Fibroblast of the conjunctiva (primary cell): ENCODE measurements at regions not wholly inside any gene's neighbourhood (a gene's known extent, or its start where the extent isn't known, plus 50 kb on each side); places are given as distances from the start of the nearest gene placed in this dataset.
A peak's percentile ranks its signal among the peaks of the same experiment; 100 is the strongest.
"Not testable (repeated sequence)": the region's sequence is repeated elsewhere in the genome, so short reads cannot be mapped to it uniquely, and the experiment has no call there.

Experiments used
- DNase-seq: peaks from one replicate; pipeline ENCODE4 v3.0.0-alpha.2; 2010; ENCODE audit warnings: low read depth

DNA sequence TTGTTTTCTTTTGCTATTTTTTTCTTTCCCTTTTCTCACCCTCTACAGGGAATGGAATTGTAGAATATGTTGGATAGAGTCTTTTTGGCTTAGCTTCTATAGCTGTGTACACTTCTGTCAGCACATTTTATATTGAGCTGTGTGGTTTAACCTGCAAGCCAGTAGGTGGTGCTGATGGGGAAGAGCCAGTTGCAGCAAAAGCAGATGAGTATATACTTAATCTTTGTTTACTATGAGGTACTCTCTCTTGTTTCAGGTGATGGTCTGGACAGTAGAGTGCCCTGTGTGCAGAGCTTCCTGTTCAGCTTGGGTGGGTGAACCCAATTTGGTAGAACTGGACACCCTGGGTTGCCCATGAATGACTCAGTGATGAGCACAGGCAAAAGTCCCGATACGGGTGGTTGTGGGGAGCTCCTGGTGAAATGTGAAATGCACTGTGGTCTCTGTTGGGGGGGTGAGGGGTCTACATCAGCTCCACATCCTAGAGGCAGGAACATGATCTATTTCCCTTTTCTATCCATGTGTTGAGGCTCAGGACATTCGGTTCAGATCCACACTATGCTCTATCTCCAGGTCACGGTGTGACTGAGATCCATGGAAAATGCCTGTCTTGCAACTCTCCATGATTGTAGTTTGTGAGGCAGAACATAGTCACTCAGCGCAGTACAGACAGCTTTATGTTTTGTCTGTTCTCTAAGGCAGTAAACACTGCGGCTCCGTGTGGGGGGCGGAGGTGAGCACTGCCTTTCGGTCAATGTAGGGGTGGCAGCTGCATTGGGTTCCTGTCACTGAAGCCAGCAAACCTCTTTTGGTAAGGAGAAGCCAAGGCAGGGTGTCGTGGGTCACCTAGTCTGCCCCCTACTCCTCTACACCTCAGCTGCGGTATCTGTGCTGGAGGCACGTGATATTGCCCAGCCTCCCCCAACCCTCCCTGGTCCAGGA, 353.2 kb downstream of the PRR16 start:
- peak; percentile 29 for DNase-seq

DNA sequence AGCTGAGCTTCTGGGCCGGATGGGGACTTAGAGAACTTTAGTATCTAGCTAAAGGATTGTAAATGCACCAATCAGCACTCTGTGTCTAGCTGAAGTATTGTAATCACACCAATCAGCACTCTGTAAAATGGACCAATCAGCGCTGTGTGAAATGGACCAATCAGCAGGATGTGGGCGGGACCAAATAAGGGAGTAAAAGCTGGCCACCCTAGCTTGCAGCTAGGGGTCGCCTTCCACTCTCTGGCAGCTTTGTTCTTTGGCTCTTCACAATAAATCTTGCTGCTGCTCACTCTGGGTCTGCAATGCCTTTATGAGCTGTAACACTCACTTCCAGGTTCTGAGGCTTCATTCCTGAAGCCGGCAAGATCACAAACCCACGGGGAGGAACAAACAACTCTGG, 354.0 kb downstream of the PRR16 start:
- DNase-seq = no peak

DNA sequence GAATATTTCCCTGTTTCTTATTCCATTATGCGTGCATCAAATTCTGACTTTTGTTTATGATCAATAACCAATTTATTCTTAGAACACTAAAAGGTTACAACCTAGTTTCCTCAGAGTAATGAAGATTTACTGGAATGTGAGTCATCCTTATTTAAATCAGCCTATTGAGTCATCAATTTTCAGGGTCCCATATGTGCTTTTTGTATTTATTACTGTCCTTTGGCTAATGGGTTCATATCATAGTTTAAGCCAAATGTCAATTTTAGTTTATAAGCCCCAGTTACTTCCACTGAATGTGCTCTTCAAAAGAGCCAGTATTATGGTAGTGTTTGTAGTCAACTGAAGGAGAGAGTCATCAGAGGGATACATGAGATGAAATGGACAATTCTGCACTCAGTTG, 359.2 kb downstream of the PRR16 start:
- DNase-seq = no peak

DNA sequence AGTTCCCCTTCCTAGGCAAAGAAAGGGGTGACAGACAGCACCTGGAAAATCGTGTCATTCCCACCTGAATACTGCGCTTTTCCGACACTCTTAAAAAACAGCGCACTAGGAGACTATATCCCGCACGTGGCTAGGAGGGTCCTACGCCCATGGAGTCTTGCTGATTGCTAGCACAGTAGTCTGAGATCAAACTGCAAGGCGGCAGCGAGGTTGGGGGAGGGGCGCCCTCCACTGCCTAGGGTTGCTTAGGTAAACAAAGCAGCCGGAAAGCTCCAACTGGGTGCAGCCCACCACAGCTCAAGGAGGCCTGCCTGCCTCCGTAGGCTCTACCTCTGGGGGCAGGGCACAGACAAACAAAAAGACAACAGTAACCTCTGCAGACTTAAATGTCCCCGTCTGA, 367.5 kb downstream of the PRR16 start:
- not testable (repeated sequence) for DNase-seq

DNA sequence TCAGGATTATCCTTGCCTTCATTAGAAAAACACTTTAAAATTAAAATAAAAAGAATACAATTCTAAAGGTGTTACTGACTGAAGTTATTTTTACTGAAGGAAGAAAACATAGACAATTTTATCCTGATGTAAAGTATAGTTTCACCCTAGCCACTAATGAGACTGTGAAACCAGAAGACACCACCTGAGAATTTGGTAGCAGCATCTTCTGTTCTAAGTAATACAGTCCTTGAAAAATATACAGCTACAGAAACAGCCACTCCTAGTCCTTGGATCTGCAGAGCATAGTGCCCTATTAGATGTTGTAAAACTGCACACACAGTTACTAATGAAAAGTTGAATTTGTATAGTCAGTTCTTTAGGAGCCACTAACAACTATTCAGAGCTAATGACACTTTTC, 377.7 kb downstream of the PRR16 start:
- no peak for DNase-seq

DNA sequence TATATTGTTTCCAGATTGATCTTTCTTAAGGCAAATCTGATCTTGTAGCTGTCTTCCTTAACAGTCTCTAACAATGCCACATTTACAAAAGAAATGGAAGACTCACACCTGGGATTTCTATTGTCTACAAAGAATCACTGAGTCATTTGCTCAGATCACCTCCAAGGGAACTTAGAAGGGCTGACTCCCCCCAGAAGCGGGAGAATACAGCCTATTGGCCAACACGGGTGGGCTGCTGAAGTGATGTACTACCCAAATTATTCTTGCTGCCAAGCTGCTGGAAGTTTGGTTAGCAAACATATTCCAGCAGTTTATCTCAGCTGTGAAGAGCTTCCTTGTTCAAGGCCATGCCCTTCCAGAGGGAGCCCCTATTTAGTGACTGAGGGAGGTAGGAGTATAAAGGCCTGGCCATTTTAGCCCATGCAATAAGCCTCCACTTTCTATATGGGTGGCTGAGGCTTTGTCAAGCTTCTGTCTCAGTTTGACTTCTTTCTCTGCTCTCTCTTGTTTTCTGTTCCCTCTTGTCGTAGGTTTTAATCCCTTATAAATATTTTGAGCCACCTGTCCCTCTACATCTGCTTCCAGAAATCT, 379.4 kb downstream of the PRR16 start:
- no peak for DNase-seq

DNA sequence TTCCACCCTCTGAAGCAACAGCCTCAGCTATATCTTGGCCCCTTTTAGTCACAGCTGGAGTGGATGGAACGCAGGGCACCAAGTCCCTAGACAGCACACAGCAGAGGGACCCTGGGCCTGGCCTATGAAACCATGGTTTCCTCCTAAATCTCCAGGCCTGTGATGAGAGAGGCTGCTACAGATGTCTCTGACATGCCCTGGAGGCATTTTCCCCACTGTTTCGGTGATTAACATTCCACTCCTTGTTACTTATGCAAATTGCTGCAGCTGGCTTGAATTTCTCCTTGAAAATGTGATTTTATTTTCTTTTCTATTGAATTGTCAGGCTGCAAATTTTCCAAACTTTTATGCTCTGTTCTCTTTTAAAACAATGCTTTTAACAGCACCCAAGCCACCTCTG, 384.8 kb downstream of the PRR16 start:
- no peak for DNase-seq

DNA sequence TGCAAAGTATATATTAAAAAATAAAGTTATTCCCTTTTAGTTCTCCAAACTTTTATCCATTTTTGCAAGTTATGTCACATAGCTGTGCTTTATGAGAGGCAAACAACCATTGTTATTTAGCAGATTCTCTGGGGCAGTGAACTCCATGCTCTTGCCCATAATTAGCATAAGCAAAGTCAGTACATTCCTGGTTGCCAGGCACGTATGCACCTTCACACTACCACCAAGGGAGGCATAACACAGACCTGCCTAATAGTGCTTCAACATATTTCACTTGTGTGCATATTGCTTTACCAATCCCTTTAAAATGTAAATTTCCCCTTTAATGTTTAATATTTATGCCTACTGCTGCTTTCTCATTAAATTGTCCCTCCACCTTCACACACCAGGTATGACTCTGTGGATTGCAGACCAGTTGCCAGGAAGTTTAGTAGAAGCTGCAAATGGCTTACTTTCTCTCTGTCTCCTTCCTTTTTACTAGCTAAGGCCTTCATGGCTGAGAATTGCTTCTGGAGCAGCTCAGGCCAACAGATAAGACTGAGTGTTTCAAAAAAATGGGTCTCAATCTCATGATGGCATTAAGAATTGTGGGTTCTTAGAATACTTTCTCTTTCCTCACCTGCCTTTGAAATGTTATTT, 388.2 kb downstream of the PRR16 start:
- DNase-seq = no peak

DNA sequence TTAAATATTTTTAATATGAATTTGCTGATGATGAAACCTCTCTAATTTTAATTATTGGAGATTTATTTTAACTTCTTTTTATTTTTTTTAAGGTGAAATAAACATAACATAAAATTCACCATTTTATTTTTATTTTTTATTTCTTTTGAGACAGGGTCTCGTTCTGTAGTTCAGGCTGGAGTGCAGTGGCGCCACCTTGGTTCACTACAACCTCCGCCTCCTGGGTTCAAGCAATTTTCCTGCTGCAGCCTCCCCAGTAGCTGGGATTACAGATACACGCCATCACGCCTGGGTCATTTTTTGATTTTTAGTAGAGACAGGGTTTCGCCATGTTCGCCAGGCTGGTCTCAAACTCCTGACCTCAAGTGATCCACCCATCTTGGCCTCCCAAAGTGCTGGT, 402.9 kb downstream of the PRR16 start:
- DNase-seq = no peak

DNA sequence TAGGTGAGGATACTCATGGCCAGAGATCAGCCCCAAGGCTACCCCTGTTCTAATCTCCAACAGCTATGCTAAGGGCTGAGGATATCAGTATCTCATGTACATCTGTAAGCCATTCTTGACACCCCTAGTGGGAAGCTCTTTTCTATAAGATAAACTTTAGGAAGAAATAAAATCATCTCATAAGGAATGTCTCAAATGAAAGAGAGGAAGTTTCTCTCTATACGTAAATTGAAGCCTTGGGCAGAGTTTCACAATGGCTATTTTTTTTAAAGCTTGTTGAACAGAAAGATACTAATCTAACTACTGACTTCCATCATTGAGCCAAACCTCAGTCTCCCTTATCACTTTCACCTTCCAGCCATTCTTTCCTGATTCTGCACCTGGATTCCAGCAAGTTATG, 405.7 kb downstream of the PRR16 start:
- DNase-seq = no peak

DNA sequence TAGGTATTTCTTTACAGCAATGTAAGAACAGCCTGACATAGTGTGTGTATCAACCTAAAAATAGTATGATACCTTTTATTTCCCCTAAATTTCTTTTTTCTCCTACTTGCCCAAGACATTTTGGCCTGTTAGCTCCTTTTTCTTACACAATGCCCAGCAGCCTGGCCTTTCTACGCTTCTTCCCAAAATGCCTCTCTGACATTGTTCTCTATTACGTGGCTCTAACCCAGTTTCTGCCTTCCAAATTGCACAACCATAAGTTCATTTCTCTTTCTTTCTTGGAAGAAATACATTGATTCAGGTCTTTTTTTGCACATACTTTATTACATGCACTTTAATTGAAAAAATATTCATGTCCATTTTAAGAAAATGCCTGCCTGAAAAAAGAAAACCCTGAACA, 408.2 kb downstream of the PRR16 start:
- peak; percentile 5 for DNase-seq

DNA sequence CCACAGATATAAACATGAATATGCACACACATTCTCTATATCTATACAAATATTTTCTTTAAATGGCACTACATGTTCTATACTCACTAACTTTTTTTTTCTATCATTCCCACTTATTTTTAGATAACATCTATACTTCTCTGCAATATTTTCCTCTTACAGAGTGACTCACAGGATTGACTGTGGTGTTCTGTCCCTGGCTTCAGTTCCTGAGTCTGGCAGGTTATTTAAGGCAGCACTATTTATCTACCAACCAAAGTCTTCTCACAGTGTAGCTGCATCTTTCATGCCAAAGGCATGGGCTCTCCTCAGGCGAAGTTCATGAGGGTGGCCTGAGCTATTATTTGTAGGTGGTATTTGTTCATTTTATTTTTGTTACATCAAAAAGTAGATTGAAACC, 409.0 kb downstream of the PRR16 start:
- no peak for DNase-seq

DNA sequence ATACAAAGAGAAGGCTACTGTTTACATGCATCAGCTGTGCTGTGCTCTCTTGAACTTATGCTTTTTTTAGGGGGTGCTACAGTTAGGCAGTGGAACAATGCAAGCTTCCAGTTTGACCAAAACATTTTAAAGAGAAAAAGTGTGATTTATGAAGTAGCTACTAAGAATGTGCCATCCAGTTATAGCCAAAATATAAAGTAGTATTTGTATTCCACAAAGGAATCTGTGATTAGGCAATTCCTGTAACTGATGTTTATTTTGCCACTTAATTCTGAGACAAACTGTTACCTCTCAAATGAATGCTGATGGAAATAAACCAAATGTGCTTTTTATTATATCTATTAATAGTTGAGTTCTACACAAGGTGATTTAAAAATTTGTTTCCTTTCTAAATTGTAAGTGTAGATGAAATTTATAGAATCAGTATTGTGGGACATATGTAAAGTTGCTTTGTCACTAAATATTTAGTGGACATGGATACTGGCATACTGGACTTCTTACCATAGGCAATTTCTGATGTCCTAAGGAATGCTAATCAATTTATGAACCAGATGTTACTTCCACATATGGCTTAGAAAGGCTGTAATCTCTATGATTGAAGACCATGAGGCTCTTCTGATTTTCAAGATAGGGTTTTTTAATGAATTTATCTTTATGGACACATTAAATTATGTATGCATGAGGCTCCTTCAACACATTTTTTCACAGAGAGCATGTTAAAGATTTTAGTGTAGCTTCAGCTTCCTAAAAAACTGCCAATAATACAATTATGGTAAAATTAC, 410.2 kb downstream of the PRR16 start:
- DNase-seq = no peak

DNA sequence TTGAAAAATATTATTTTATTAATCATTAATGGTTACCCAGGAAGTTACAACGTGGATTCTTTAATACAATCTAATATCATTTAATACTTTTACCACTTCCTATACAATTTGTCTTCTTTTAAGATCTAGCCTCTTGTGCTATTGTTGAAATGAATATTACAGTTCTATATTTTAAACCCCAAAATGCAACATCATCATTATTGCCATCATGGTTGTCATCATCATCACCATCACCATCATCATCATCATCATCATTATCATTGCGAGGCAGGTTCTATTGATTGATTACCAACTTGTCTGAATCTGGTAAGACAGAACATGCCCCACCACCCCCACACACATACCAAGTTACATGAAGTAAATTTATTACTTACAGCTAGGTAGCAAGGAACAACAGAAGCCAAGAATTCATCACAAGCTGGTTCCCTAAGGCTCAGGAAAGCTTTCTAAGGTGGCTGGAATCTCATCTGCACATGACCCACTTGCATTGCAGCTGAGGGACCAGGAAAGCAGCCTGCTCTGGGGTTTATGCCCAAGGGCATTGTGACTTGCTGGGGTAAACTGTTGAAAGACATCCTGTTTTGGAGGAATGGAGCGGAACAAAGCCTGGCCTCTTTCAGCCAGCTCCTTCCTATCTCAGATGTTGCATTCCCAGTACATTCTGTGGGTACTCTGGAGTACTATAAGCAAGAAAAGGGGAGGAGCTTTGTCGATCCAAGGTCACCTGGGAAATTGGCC, 418.1 kb downstream of the PRR16 start:
- no peak for DNase-seq

DNA sequence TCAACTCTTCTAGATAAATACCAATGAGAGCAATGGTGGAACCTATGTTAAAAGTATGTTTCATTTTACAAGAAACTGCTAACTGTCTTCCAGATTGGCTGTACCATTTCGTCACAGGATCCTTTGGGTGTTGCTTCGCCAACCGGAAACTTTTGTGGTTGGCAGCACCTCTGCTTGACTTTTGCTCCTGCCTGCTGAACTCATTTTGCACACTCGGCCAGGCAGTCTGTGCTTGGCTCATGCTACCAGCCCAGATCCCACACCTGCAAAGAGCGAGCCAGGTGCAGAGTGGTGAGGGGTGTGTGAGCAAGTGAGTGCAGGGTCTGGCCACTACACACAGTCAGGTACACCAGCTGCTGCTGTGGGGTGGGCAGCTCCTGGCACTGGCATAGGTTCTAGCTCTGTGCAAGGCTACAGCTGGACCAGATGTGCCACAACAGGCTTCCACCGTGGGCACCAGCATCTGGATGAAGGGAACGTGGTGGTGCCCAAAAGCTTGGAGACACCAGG, 422.3 kb downstream of the PRR16 start:
- no peak for DNase-seq

DNA sequence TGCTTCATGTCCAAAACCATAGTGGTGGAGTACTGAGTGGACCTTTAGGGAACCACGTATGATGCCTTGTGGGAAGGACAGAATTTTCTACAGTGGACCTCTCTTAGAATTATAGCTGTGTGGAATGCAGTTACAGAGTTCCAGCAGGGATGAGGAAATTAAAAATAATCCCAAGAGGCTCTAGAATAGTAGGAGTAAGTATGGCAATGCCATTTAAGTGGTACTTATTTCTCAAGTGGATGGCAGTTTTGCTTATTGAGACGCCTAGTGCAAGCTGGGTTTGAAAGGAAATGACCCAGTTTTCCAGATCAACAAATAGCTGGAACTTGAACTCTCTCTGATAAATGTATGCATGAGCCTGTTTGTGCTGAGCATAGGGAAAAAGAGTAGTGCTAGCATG, 431.6 kb downstream of the PRR16 start:
- DNase-seq = no peak

DNA sequence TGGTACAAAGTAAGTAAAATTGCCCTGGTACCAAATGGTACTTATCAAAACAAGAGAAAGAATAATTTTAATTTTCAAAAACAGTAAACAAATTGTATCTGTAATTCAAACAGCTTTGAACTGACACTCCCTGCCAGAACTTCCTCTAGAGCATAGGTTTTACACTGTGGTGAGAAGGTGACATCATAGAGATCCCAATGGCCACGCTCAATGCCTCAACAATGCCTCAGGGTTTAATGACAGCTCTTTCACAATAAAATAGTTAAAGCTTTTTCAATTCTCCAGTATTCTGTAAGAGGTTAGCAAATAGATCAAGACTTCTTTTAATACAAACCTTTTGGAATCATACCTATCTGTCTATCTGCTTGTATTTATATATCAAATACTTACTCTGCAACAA, 437.1 kb downstream of the PRR16 start:
- DNase-seq = no peak

DNA sequence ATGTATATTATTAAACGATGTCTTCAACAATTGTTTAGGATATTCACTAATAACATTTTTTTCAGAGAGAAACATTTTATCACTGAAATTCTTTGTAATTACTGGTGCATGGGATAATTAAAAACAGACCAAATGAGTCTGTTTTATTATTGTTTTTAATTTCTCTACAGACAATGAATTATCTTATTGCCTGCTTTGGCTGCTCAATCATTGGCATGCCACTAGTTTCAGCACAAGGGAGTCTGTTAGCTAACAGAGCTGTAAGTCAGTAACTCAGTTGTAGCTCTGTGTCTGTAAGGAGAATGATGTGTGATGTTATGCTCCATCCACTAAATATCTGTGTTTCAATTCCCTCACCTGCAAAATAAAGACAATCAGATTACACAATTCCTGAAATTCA, 443.9 kb downstream of the PRR16 start:
- no peak for DNase-seq

DNA sequence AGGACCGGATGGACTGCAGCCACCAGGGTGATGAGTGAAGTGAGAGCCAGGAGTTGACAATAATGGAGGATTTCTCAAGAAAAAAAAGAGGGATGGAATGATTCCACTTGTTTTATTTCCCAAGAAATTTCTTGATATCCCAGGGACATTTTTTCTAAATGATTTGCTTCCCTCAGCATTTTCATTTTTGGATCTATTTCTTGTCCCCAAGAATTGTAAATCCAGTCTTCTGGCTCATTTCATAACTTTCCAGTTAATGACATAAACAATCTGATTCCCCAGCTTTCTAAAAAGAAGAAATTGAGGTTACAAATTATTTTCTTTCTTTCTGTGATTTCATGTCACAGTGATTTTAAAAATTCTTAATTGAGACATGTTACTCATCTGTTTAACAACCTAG, 446.5 kb downstream of the PRR16 start:
- no peak for DNase-seq

DNA sequence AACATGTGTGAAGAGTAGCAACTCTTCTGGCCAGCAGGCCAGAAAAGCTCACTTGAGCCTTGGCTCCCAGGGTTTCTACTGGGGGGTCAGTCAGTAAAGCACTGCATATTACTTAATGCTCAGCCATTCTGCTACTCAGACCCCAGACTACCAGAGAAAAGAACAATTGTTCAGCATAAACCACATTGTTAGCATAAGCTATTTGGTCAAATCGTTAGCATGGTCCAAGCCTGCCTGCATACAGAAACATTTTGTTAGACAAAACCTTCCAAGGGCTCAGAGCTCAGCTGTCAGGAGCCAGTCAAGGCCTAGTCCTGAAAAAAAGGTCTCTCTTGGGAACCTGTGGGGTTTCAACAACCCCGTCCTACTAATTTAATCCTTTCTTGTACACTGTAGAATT, 449.3 kb downstream of the PRR16 start:
- no peak for DNase-seq

DNA sequence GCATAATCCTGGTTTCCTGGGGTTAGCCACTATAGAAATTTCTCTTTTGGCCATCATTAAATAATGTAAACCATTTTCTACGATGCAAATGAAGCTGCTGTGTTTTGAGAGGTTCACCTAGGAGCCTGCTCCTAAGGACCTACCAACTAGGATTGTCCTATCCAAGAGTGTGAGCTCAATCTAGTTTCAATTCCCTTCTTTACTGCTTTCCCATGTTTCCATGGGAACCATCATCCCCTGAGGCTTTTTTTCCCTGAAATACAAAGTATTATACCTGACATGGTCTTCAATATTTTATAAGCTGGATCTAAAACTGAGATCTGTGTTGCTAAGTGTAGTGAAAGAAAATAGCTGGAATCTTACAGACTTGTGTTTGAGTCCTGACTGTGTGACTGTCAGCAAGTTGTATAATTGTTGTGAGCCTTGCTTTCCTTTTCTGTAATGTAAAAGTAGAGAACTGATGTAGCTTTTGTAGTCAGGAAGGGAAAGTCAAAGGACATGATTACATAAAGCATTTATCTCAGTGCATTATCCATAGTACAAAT, 453.2 kb downstream of the PRR16 start:
- DNase-seq = no peak
